ENCODE measurements at regions not wholly inside any gene's neighbourhood (a gene's known extent, or its start where the extent isn't known, plus 50 kb on each side); places are given as distances from the start of the nearest gene placed in this dataset.

DNA sequence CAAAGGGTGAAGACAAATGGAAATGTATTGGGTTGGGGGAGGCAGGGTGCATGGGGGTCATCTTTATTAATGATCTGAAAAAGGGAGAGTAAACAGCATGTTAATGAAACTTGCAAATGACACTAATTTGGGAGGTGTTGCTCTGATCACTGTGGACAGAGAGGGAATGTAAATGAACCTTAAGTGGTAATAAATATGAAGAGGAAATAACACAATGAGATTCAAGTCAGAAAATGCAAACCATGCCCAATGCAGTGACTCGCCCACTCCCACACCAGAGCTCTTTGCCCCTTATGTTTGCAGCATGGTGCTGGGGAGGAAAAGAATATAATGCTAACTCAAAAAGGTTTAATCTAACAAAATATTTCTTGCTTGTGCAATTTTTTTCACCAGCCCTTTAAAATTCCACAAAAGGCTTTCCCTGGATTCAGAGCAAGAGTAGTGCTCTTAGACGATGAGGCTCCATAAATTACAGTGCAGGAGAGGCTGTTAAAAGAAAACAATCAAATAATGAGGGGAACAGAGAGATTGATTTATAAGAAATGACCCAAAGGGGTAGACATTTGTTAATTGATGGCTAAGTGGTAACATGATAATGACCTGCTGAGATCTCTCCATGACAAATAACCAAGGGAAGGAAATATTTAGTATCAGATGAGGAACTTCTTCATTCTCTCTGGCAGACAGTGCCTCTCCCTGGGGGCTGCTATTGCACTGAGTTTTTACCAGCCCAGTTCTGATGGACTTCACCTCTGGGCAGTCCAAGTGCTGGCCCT, 210.0 kb upstream of the PPP2R3A start:
- H3K36me3 ChIP-seq (ENCODE audit: insufficient read depth, low read length): no peaks in the 10 kb centered on the region
- H3K9ac ChIP-seq (ENCODE audit: low read depth, low read length): no peak overlapping the region
- H3K9me3 ChIP-seq (ENCODE audit: control insufficient read depth, insufficient read depth, low read length): no peaks in the 10 kb centered on the region
- H3K4me1 ChIP-seq (ENCODE audit: insufficient read depth, low read length): no peaks in the 10 kb centered on the region

DNA sequence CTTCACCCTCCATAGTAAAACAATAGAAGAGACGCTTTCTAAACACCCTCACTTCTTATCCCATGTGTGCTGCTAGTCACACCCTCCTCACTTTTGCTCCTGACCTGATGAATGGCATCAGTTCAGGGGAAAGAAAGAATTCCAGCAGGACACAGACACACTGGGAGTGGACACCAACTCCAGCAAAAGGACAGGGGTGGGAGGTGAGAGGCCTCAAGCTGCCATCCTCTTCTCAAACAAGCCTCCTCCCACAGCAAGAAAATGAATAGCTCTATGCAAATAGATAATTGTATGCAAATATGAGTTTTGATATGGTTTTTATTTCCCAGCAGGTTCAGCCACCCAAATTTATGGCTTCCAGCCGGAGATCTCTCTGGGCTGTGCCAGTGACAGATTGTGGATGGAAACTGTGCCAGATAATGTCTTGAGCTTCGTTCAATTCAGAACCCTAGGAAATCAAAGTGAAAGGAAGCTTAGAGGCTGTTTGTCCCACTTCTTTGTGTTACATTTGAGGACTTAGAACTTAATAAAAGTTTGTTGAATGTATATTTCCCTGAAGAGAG, 209.3 kb upstream of the PPP2R3A start:
- Histone ChIP-seq H3K9me3 (ENCODE audit: control insufficient read depth, insufficient read depth, low read length) (no peaks in the 10 kb centered on the region), H3K9ac (ENCODE audit: low read depth, low read length) (no peak overlapping the region), H3K4me1 (ENCODE audit: insufficient read depth, low read length) (no peaks in the 10 kb centered on the region), H3K36me3 (ENCODE audit: insufficient read depth, low read length) (no peaks in the 10 kb centered on the region)

DNA sequence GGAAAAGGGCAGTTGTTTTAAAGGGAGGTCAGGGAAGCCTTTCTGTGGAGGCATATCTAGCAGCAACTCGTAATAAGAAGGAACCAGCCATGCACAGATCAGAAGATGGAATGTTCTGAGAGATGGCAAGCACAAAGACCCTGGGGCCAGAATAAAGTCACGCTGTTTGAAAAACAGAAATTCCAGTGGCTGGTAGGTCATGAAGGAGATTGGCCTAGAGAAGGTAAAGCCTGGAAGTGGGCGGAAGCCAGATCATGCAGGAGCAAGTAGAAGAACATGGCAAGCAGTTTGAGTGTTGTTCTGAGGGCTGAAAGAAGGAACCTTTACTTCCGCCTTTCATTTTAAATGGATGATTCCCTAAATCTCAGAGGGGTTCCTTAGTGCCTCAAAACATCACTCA, 208.1 kb upstream of the PPP2R3A start:
- Histone ChIP-seq H3K36me3 (ENCODE audit: insufficient read depth, low read length) (no peaks in the 10 kb centered on the region), H3K9ac (ENCODE audit: low read depth, low read length) (no peak overlapping the region), H3K4me1 (ENCODE audit: insufficient read depth, low read length) (no peaks in the 10 kb centered on the region), H3K9me3 (ENCODE audit: control insufficient read depth, insufficient read depth, low read length) (no peaks in the 10 kb centered on the region)

DNA sequence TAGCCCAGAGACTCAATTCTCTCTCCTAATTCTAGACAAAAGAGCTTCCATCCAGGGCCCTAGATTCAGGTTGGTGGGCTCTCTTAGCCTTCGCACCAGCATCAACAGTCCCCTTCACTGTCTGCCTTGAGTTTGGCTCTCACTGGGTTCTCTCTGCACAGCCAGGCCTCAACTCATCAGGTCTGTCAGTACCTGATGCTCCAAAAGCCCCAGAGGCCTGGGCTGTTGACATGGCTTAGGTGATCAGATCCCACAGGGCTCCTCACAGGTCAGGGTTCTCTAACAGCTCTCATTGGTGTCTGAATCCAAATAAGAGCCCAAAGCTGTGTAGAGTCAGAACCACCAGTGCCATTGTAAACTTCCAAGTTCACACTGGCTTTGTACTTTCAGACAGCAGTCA, 206.6 kb upstream of the PPP2R3A start:
- H3K9me3 ChIP-seq (ENCODE audit: control insufficient read depth, insufficient read depth, low read length): no peaks in the 10 kb centered on the region
- no peak overlapping the region for H3K9ac ChIP-seq (ENCODE audit: low read depth, low read length)
- H3K4me1 ChIP-seq (ENCODE audit: insufficient read depth, low read length): no peaks in the 10 kb centered on the region
- no peaks in the 10 kb centered on the region for H3K36me3 ChIP-seq (ENCODE audit: insufficient read depth, low read length)

DNA sequence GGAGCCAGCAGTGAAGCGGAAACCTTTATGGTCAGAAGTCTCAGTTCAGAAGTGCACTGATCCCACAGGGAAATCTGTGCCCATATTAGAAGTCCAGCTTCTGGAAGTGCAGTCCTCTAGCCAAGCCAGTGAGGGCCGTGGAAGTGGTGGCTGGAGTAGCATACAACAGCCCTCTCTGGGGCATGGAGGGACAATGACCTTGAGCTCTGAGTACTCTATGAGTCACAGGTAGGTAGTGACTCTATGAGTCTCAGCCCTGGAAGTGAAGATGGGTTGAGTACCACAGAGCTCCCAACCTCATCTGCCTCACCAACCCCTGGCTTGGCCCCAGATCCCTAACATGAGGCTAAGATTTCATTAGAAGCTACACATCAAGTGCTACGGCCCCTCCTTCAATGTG, 205.9 kb upstream of the PPP2R3A start:
- H3K9me3 ChIP-seq (ENCODE audit: control insufficient read depth, insufficient read depth, low read length): no peaks in the 10 kb centered on the region
- no peaks in the 10 kb centered on the region for H3K4me1 ChIP-seq (ENCODE audit: insufficient read depth, low read length)
- H3K36me3 ChIP-seq (ENCODE audit: insufficient read depth, low read length): no peaks in the 10 kb centered on the region
- H3K9ac ChIP-seq (ENCODE audit: low read depth, low read length): no peak overlapping the region

DNA sequence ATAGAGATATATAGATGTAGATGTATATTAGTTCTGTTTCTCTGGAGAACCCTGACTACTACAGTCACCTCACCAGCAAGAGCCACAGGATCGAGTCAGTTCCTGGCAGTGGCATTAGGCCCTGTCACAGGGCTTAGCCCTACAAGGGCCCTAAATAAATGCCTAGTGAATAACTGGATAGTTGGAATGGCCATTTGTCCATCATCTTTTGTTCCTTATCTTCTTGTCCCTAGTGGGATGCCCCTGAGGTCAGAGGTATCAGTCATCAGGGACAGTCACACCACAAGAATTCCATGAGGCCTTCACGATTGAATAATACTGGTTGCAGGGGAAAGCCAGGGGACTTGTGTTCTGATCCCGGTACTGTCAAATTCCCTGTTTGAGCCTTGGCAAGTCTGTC, 204.9 kb upstream of the PPP2R3A start:
- Histone ChIP-seq H3K9ac (ENCODE audit: low read depth, low read length) (no peak overlapping the region), H3K4me1 (ENCODE audit: insufficient read depth, low read length) (no peaks in the 10 kb centered on the region), H3K9me3 (ENCODE audit: control insufficient read depth, insufficient read depth, low read length) (no peaks in the 10 kb centered on the region), H3K36me3 (ENCODE audit: insufficient read depth, low read length) (no peaks in the 10 kb centered on the region)

DNA sequence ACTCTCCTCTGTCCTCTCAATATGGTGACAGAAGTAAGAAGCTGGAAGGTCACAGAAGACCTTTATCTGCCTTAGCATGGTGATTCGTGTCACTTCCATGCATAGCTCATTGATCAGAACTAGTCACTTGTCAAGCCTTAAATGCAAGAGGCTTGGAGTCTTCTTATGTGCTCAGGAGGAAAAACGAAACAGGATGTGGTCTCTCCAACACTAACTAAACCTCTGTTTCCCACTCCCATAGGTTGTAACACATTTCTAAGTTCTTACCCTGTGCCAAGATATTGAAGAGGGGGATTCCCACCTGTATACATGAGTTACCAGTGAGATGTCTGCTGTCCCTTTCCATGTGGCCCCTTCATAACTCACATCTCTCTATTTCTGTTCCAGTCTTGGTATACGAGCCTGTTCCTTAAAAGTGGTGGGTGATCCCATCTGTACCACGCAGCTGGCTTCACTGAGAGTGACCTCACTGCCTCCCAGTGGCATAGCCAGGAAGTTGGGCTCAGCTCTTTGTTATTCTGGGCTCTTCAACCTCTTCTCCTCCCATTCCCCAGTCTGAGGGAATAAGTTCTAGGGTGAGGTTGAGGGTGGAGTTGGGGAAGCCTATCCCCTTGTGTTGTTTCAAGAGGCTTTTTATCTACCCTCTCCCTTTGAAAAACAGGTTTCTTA, 203.2 kb upstream of the PPP2R3A start:
- Histone ChIP-seq H3K9me3 (ENCODE audit: control insufficient read depth, insufficient read depth, low read length) (no peaks in the 10 kb centered on the region), H3K36me3 (ENCODE audit: insufficient read depth, low read length) (no peaks in the 10 kb centered on the region), H3K9ac (ENCODE audit: low read depth, low read length) (no peak overlapping the region), H3K4me1 (ENCODE audit: insufficient read depth, low read length) (no peaks in the 10 kb centered on the region)

DNA sequence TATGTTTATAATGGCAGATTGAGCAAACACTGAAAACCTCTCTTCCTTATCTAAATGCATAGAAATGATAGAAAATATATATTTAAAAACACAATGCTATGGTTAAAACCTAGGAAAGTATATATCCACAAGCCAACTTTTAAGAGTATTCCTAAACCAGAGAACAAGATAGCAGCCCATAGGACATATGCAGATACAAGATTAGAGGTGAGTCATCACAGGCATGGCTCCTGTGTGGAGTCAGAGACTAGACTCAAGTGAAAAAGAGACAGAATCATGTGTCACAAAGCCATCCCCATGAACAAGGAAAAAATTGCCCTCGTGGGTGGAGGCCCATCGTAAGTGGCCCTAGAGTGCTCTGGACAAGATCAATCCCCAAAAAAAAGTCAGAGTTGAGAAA, 199.4 kb upstream of the PPP2R3A start:
- Histone ChIP-seq H3K9ac (ENCODE audit: low read depth, low read length) (no peak overlapping the region), H3K4me1 (ENCODE audit: insufficient read depth, low read length) (no peaks in the 10 kb centered on the region)

DNA sequence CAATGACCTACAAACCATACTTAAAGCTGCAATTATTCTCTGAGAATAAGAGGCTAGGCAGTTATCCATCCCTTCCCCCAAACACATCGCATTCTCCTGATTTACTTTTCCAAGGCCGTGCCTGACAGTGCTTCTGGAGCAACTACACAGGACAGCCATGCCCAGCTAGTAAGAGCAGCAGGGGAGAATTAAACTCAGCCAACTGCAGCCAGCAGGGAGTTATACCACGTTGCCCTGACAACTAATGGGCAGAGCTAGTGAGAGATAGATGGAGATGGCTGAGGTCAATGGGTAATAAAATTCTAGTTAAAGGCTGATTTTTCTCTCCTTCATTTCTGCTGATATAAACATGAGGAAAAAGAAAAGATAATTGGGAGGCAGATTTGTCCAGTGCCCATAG, 193.8 kb upstream of the PPP2R3A start:
- no peaks in the 10 kb centered on the region for H3K36me3 ChIP-seq (ENCODE audit: insufficient read depth, low read length)
- H3K4me1 ChIP-seq (ENCODE audit: insufficient read depth, low read length): no peaks in the 10 kb centered on the region
- H3K9ac ChIP-seq (ENCODE audit: low read depth, low read length): no peak overlapping the region
- H3K9me3 ChIP-seq (ENCODE audit: control insufficient read depth, insufficient read depth, low read length): no peaks in the 10 kb centered on the region

More for the DNA sequence above, 199.4 kb upstream of the PPP2R3A start:
- Histone ChIP-seq H3K9me3 (ENCODE audit: control insufficient read depth, insufficient read depth, low read length) (no peaks in the 10 kb centered on the region), H3K36me3 (ENCODE audit: insufficient read depth, low read length) (no peaks in the 10 kb centered on the region)

DNA sequence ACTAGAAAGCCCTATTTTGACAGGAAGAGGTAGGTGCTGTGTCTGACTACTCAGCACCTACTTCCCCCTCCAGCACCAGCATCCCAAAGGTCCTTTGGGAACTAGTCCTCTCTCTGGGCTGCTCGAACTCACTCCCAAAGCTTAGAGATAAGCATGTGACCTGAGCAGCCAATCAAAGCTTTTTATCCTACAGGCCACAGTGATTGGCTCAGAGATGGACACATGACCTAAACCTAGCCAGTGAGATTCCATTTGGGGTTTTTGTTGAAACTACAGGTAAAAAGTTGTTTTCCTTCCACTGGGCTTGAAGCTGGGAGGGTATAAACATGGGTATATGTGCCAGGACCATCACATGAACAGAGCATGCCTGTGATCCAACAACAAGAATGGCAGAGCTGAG, 186.5 kb upstream of the PPP2R3A start:
- Histone ChIP-seq H3K9ac (ENCODE audit: low read depth, low read length) (no peak overlapping the region), H3K9me3 (ENCODE audit: control insufficient read depth, insufficient read depth, low read length) (no peaks in the 10 kb centered on the region), H3K36me3 (ENCODE audit: insufficient read depth, low read length) (no peaks in the 10 kb centered on the region), H3K4me1 (ENCODE audit: insufficient read depth, low read length) (no peaks in the 10 kb centered on the region)

DNA sequence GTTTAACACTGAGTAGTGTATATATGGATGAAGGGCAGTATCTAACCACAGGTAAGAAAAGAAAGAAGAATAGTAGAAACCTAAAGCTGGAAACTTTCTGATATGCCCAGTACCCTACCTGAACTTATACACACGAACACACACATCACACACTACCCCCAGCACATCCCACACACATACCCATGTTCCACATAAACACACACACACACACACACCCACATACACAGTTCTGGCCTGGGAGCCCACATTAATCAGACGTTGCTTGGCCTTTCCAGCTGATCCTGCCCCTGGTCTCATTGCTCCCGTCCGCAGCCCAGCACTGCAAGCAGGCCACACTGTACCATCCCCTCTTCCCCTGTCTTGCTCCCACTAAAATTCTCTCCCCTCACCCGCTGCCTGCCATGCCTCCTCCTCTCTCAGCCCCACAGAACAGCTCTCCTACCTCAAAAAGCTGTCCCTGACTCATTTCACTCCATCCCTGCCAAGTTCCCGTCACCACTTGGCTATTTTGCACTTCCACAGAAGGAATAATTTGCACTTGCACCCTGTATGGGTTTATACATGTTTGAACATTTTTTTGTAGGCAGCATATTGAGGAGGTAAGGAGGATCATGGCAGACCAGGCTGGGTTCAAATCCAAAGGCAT, 185.8 kb upstream of the PPP2R3A start:
- no peaks in the 10 kb centered on the region for H3K4me1 ChIP-seq (ENCODE audit: insufficient read depth, low read length)
- no peaks in the 10 kb centered on the region for H3K36me3 ChIP-seq (ENCODE audit: insufficient read depth, low read length)
- no peaks in the 10 kb centered on the region for H3K9me3 ChIP-seq (ENCODE audit: control insufficient read depth, insufficient read depth, low read length)
- no peak overlapping the region for H3K9ac ChIP-seq (ENCODE audit: low read depth, low read length)

DNA sequence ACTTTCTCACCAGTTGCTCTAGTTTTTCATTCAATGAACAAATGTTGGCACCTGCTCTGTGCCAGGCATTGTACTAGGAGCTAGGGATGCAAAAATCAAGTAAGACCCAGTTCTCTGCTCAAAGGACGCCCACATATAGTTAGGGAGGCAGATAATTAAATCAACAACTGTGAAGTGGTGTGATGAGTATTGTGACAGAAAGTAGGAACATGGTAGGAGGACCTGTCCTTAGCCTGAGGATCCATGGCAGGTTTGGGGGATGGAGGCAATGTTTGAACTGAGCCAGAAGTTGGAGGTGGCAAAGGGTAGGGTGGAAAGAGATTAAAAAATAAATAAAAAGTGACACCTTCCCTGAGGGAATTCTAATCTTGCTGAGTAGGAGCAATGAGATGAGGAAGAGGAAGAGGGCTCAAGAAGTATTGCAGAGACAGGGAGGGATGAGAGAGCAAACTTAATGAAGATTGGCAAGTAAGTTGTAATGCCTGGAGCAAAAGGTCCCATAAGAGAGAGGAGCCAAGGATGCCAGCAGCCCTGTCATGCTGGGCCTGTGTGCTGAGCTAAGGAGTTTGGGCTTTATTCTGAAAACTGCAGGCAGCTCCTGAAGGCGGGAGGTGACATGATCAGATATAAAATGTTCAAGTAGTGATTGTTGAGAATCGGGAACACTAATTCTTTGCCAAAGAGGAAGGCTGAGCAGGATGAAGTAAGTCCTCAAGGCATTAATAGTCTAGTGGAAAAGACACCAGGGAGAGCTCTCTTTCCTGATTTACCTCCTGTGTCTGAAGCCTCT, 184.3 kb upstream of the PPP2R3A start:
- Histone ChIP-seq H3K9me3 (ENCODE audit: control insufficient read depth, insufficient read depth, low read length) (no peaks in the 10 kb centered on the region), H3K9ac (ENCODE audit: low read depth, low read length) (no peak overlapping the region), H3K4me1 (ENCODE audit: insufficient read depth, low read length) (no peaks in the 10 kb centered on the region), H3K36me3 (ENCODE audit: insufficient read depth, low read length) (no peaks in the 10 kb centered on the region)

DNA sequence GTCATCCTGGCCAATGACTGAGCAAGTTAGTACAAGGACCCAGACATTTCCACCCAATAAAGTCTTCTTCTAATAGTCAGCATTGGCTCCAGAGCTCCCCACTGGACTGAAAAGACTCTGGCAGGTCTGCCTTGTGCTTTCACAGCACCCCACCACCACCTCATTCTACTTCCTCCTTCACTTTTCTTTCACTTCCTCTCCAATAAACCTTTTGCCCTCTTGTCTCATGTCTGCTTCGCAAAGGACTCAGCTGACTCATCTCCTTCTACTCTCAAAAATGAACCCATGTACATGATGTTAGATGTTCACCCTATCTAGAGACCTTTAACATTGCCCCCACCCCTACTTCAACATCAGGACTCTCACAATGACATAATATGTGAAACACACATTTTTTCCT, 181.0 kb upstream of the PPP2R3A start:
- H3K4me1 ChIP-seq (ENCODE audit: insufficient read depth, low read length): no peaks in the 10 kb centered on the region
- H3K9ac ChIP-seq (ENCODE audit: low read depth, low read length): no peak overlapping the region

DNA sequence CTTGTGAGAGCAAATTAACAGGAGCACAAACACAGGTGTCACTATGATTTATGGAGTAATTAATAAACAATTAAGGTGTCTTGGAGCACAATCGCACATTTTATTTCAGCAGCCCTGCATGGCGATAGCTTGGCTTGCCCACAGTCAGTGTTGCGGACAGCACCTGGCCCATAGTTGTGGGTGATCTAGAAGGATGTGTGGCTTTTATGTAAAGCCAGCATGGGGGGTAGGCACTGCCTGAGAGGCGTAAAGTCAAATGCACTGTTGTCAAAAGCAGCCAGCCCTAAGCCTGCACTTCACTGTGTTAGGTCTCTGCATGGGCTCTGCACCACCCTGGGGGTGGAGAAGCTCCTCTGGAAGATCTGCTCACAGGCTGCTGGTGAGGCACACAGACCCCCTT, 177.4 kb upstream of the PPP2R3A start:
- Histone ChIP-seq H3K4me1 (ENCODE audit: insufficient read depth, low read length) (no peaks in the 10 kb centered on the region), H3K9me3 (ENCODE audit: control insufficient read depth, insufficient read depth, low read length) (no peaks in the 10 kb centered on the region), H3K9ac (ENCODE audit: low read depth, low read length) (no peak overlapping the region), H3K36me3 (ENCODE audit: insufficient read depth, low read length) (no peaks in the 10 kb centered on the region)

More for the DNA sequence above, 181.0 kb upstream of the PPP2R3A start:
- Histone ChIP-seq H3K36me3 (ENCODE audit: insufficient read depth, low read length) (no peaks in the 10 kb centered on the region), H3K9me3 (ENCODE audit: control insufficient read depth, insufficient read depth, low read length) (no peaks in the 10 kb centered on the region)
